Kidney (tissue), 13 donors: ENCODE measurements at regions not wholly inside any gene's neighbourhood (a gene's known extent, or its start where the extent isn't known, plus 50 kb on each side); places are given as distances from the start of the nearest gene placed in this dataset.

Experiments used
- DNase-seq, 5 donors: peaks; one replicate each; pipeline ENCODE4 v3.0.0-alpha.2; 2013 to 2020
- FAIRE-seq: peaks from 2 replicates; lab custom pipeline; 2012; peaks lifted over from hg19 to GRCh38; lab: Jason Lieb, UNC
- H3K27ac ChIP-seq, 2 donors: one replicate each; pipeline ENCODE4 v1.7.0; 2013; ENCODE audit warnings: low read depth in 2 of 2, low read length in 2 of 2, inconsistent platforms in 1 of 2
- H3K27me3 ChIP-seq: one replicate; pipeline ENCODE4 v1.7.1; 2013; ENCODE audit warnings: low read length, inconsistent platforms; ENCODE audit not compliant: control insufficient read depth, insufficient read depth
- H3K36me3 ChIP-seq, 3 donors: one replicate each; pipeline versions ENCODE4 v1.7.0 to v1.7.1; 2013; ENCODE audit warnings: low read length in 3 of 3, control low read depth in 1 of 3, inconsistent platforms in 1 of 3; ENCODE audit not compliant: insufficient read depth in 3 of 3, control insufficient read depth in 2 of 3
- H3K4me1 ChIP-seq, 3 donors: one replicate each; pipeline versions ENCODE4 v1.7.0 to v1.7.1; 2013; ENCODE audit warnings: low read length in 3 of 3, inconsistent platforms in 1 of 3, low read depth in 1 of 3; ENCODE audit not compliant: control insufficient read depth in 2 of 3, insufficient read depth in 2 of 3
- H3K4me3 ChIP-seq, 3 donors: one replicate each; pipeline versions ENCODE4 v1.7.0 to v1.8.1; 2013; ENCODE audit warnings: low read length in 3 of 3, control low read depth in 1 of 3, inconsistent platforms in 1 of 3
- H3K9ac ChIP-seq, 3 donors: one replicate each; pipeline versions ENCODE4 v1.7.0 to v1.7.1; 2013; ENCODE audit warnings: low read length in 3 of 3, control low read depth in 1 of 3, inconsistent platforms in 1 of 3
- H3K9me3 ChIP-seq, 3 donors: one replicate each; pipeline versions ENCODE4 v1.7.0 to v1.7.1; 2013; ENCODE audit warnings: low read length in 3 of 3, control low read depth in 1 of 3, inconsistent platforms in 1 of 3; ENCODE audit not compliant: control insufficient read depth in 2 of 3, insufficient read depth in 1 of 3
- CTCF ChIP-seq: IDR thresholded peaks from 3 replicates; pipeline ENCODE4 v1.5.1; 2012; ENCODE audit warnings: mild to moderate bottlenecking, moderate library complexity, borderline replicate concordance; ENCODE audit not compliant: insufficient read depth; ENCODE audit errors: extremely low read depth
- intact Hi-C: fragments of 100-400 bp; cut with DNase I; formaldehyde crosslinking; loops from one replicate; pipeline ENCODE4 v1.11.1; 2022
- donor health status: control.
- donor health status: control.
- donor health status: control.
- donor health status: control.
- donor health status: control.
- donor health status: DM: yes; HTN: yes; CAD: no.
- donor health status: Normal renal cell carcinoma (clear cell type).

- Histone ChIP-seq H3K4me3 (peak overlapping the region in 1 of 3 donors; percentile 9), H3K4me1 (peaks cover 7 to 13% (median 9%) of the 10 kb centered on the region in 3 donors), H3K9me3 (no peaks in the 10 kb centered on the region), H3K9ac (no peak overlapping the region), H3K27ac (peak overlapping the region; percentile 53 to 74), H3K27me3 (no peaks in the 10 kb centered on the region), H3K36me3 (no peaks in the 10 kb centered on the region)
- DNase-seq (peak in 1 of 5 donors; percentile 41), FAIRE-seq (no peak)
- no peak for TF ChIP-seq CTCF
- intact Hi-C loops: no loop called here
Measured at GRCh38 chr2:234823196-234823876, 128.5 kb upstream of the SH3BP4 start.

GRCh38 chr2:234821946-234822475 is 129.8 kb upstream of the SH3BP4 start:
- FAIRE-seq (no peak), DNase-seq (no peak)
- Histone ChIP-seq H3K9me3 (no peaks in the 10 kb centered on the region), H3K4me3 (no peak overlapping the region), H3K36me3 (no peaks in the 10 kb centered on the region), H3K4me1 (peaks cover 7 to 13% (median 7%) of the 10 kb centered on the region in 3 donors), H3K27ac (no peak overlapping the region), H3K27me3 (no peaks in the 10 kb centered on the region), H3K9ac (no peak overlapping the region)
- no peak for TF ChIP-seq CTCF
- intact Hi-C loops: no loop called here

- no peaks in the 10 kb centered on the region for H3K27me3 ChIP-seq
- intact Hi-C loops: no loop called here
- peaks cover 4 to 10% (median 7%) of the 10 kb centered on the region in 3 donors for H3K4me1 ChIP-seq
- TF ChIP-seq CTCF: no peak
- H3K27ac ChIP-seq: no peak overlapping the region
- H3K4me3 ChIP-seq: no peak overlapping the region
- no peaks in the 10 kb centered on the region for H3K36me3 ChIP-seq
- FAIRE-seq (no peak), DNase-seq (no peak)
- no peaks in the 10 kb centered on the region for H3K9me3 ChIP-seq
- H3K9ac ChIP-seq: no peak overlapping the region
Measured at GRCh38 chr2:234818937-234819336, 132.9 kb upstream of the SH3BP4 start.

- Histone ChIP-seq H3K9me3 (no peaks in the 10 kb centered on the region), H3K27me3 (no peaks in the 10 kb centered on the region), H3K9ac (no peak overlapping the region), H3K4me1 (no peaks in the 10 kb centered on the region), H3K36me3 (no peaks in the 10 kb centered on the region), H3K4me3 (no peak overlapping the region), H3K27ac (no peak overlapping the region)
- TF ChIP-seq CTCF: no peak
- DNase-seq: no peak
- no peak for FAIRE-seq
- intact Hi-C loops: no loop called here
Measured at GRCh38 chr2:234816491-234816890, 135.3 kb upstream of the SH3BP4 start.
